ENCODE measurements at regions not wholly inside any gene's neighbourhood (a gene's known extent, or its start where the extent isn't known, plus 50 kb on each side); places are given as distances from the start of the nearest gene placed in this dataset.

DNA sequence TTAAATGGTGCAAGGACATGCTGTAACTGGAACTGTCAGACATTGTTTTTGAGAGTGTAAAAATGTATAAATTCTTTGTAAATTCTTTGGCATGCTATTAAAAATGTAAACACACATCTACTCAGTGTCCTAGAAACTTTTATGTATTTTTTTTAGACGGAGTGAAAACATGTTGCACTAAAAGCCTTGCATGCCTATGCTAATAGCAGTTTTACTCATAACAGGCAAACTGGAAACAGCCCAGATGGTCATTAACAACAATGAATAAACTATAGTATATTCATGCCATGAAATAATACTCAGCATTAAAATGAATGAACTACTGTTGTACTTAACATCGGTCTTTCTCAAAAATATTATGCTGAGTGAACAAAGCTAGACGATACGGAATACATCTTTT, 954.8 kb upstream of the DDX18 start:
- H3K27ac ChIP-seq = no peak overlapping the region
- TF ChIP-seq, protein P1, sequence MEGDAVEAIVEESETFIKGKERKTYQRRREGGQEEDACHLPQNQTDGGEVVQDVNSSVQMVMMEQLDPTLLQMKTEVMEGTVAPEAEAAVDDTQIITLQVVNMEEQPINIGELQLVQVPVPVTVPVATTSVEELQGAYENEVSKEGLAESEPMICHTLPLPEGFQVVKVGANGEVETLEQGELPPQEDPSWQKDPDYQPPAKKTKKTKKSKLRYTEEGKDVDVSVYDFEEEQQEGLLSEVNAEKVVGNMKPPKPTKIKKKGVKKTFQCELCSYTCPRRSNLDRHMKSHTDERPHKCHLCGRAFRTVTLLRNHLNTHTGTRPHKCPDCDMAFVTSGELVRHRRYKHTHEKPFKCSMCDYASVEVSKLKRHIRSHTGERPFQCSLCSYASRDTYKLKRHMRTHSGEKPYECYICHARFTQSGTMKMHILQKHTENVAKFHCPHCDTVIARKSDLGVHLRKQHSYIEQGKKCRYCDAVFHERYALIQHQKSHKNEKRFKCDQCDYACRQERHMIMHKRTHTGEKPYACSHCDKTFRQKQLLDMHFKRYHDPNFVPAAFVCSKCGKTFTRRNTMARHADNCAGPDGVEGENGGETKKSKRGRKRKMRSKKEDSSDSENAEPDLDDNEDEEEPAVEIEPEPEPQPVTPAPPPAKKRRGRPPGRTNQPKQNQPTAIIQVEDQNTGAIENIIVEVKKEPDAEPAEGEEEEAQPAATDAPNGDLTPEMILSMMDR (IDR thresholded peaks at IDR 0.05; ENCODE audit: low read depth, low read length) = no peak
- no peaks in the 10 kb centered on the region for H3K36me3 ChIP-seq
- no peaks in the 10 kb centered on the region for H3K9me3 ChIP-seq (ENCODE audit: low read depth)
- H3K27me3 ChIP-seq = no peaks in the 10 kb centered on the region
- no peak overlapping the region for H3K4me3 ChIP-seq
- no peaks in the 10 kb centered on the region for H3K4me1 ChIP-seq (ENCODE audit: low read depth)
- DNase-seq (ENCODE audit: low read depth in 1 of 2, low spot score in 1 of 2) = no peak

DNA sequence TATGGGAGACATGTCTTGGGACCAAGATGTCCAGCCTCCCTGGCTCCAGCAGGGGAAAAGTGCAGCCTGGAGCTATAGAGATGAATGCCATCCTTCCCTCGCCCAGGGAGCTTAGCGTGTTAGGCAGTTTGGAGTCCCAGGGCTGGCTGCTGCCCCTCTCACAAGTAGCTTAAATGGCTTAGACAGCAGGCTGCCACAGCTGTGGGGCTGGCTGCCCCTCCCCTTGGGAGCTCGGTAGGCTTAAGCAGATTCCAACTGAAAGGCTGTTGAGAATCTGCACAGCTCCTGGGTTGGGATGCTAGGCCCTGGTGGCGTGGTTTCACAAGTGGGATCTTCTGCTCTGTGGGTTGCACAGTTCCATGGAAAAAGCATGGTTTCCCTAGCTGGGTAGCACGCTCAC, 940.5 kb upstream of the DDX18 start:
- TF ChIP-seq, protein P1 (IDR thresholded peaks at IDR 0.05; ENCODE audit: low read depth, low read length) = no peak
- Histone ChIP-seq H3K4me3 (no peak overlapping the region), H3K36me3 (no peaks in the 10 kb centered on the region)

DNA sequence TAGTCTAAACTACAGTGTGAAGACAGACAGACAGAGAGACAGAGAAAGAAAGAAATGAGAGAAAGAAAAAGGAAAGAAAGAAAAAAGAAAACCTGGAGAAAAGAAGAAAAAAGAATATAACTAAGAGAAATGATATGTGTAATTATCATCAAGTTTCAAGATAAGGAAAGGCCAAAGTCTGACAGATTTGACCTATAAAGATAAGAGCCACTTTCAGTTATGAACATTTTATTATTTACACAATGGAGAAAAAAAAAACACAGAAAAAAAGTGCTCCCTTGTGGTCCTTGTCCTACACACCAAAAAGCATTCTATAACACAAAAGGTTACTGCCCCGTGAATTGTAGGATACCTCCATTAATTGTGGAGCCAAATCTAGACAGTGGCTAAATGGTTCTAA, 937.2 kb upstream of the DDX18 start:
- DNase-seq (ENCODE audit: low read depth in 1 of 2, low spot score in 1 of 2) = no peak
- H3K27me3 ChIP-seq = no peaks in the 10 kb centered on the region
- H3K36me3 ChIP-seq = no peaks in the 10 kb centered on the region
- TF ChIP-seq, protein P1 (IDR thresholded peaks at IDR 0.05; ENCODE audit: low read depth, low read length) = no peak
- H3K9me3 ChIP-seq (ENCODE audit: low read depth) = no peaks in the 10 kb centered on the region
- no peak overlapping the region for H3K4me3 ChIP-seq
- H3K4me1 ChIP-seq (ENCODE audit: low read depth) = no peaks in the 10 kb centered on the region
- H3K27ac ChIP-seq = no peak overlapping the region

More for the DNA sequence above, 940.5 kb upstream of the DDX18 start:
- no peaks in the 10 kb centered on the region for H3K9me3 ChIP-seq (ENCODE audit: low read depth)
- H3K27me3 ChIP-seq = no peaks in the 10 kb centered on the region
- no peaks in the 10 kb centered on the region for H3K4me1 ChIP-seq (ENCODE audit: low read depth)
- no peak for DNase-seq (ENCODE audit: low read depth in 1 of 2, low spot score in 1 of 2)
- H3K27ac ChIP-seq = no peak overlapping the region

DNA sequence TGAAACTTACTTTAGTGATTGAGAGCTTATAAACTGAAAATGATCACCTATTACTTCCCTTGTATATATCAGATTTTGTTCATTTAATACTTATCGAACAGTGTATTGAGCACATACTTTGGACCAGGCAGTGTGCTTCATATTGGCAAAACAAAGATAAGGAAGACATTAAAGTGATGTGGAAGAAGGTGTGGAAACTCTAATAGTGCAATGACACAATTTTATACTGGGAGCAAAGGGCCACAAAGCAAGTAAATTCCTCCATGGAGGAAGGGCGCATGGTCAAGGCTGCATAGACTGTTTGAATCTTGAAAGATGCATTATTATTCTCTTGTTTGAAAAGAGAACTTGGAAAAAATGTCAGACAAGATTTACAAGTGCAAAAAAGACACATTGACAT, 936.5 kb upstream of the DDX18 start:
- Histone ChIP-seq H3K36me3 (no peaks in the 10 kb centered on the region), H3K27me3 (no peaks in the 10 kb centered on the region), H3K4me1 (ENCODE audit: low read depth) (no peaks in the 10 kb centered on the region), H3K4me3 (no peak overlapping the region), H3K9me3 (ENCODE audit: low read depth) (no peaks in the 10 kb centered on the region), H3K27ac (no peak overlapping the region)
- TF ChIP-seq, protein P1 (IDR thresholded peaks at IDR 0.05; ENCODE audit: low read depth, low read length) = no peak
- no peak for DNase-seq (ENCODE audit: low read depth in 1 of 2, low spot score in 1 of 2)

DNA sequence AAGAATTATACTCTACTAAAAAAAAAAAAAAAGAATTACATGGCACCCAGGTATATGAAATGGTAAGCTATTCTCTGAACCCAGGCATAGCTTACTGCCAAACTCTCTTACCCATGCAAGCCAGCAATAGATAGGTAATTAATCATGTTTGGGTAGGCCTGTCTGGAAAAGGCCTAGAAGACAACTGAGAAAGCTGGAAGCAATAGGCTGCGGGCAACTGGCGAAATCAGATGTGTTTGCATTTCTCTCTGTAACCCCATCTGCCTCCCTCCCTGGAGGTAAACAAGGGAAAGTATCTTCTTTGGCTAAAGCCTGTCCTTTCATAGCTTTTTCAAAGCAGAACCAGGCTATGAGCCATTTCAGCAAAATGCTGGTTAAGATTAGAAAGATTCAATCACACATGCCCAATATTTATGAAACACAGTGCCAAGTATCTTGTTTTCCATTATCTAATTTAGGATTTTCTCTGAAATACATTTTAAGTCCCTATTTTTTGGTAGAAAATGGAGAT, 934.8 kb upstream of the DDX18 start:
- Histone ChIP-seq H3K27ac (no peak overlapping the region), H3K9me3 (ENCODE audit: low read depth) (no peaks in the 10 kb centered on the region), H3K36me3 (no peaks in the 10 kb centered on the region), H3K4me3 (no peak overlapping the region), H3K27me3 (no peaks in the 10 kb centered on the region), H3K4me1 (ENCODE audit: low read depth) (no peaks in the 10 kb centered on the region)
- no peak for DNase-seq (ENCODE audit: low read depth in 1 of 2, low spot score in 1 of 2)
- TF ChIP-seq, protein P1 (IDR thresholded peaks at IDR 0.05; ENCODE audit: low read depth, low read length) = no peak

DNA sequence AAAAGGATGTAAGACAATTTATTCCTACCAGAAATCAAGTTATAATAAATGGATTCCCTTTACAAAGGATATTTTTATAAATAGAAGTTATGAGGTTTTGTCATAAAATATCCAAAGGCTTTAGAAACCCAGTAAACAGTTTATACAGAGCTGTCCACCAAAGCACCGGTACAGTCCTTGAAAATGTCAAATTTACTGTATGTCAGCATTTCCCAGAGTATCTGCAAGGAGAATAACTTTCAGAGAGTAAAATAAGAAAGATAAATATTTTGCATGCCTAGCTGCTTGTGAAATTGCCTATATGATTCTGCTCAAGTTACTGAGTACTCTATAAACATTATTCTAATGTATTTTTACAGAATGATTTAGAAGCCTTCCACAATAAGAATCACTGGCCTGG, 923.3 kb upstream of the DDX18 start:
- no peak overlapping the region for H3K27ac ChIP-seq
- no peaks in the 10 kb centered on the region for H3K36me3 ChIP-seq
- H3K9me3 ChIP-seq (ENCODE audit: low read depth) = no peaks in the 10 kb centered on the region
- H3K4me3 ChIP-seq = no peak overlapping the region
- H3K27me3 ChIP-seq = no peaks in the 10 kb centered on the region
- no peaks in the 10 kb centered on the region for H3K4me1 ChIP-seq (ENCODE audit: low read depth)
- TF ChIP-seq, protein P1 (IDR thresholded peaks at IDR 0.05; ENCODE audit: low read depth, low read length) = no peak
- no peak for DNase-seq (ENCODE audit: low read depth in 1 of 2, low spot score in 1 of 2)

Data from cardiac muscle cell (in vitro differentiated cells and primary cell).